Prostate gland (tissue), 2 donors: ENCODE measurements at regions not wholly inside any gene's neighbourhood (a gene's known extent, or its start where the extent isn't known, plus 50 kb on each side); places are given as distances from the start of the nearest gene placed in this dataset.
A peak's percentile ranks its signal among the peaks of the same experiment; 100 is the strongest.
"Not testable (repeated sequence)": the region's sequence is repeated elsewhere in the genome, so short reads cannot be mapped to it uniquely, and the experiment has no call there.

Source experiments
- DNase-seq: peaks from one replicate; pipeline ENCODE4 v3.0.0-alpha.2; 2019; ENCODE audit warnings: low spot score
- H3K27ac ChIP-seq, 2 donors: fragments of 200-600 bp; sonication (generic); 2 replicates each; pipeline ENCODE4 v1.5.1; 2017 to 2019
- H3K27me3 ChIP-seq: fragments of 200-600 bp; sonication (generic); replicated peaks from 2 replicates; pipeline ENCODE4 v1.5.1; 2019; ENCODE audit not compliant: insufficient read depth
- H3K36me3 ChIP-seq, 2 donors: fragments of 200-600 bp; sonication (generic); 1 replicate in 1 of 2; 2 replicates in 1 of 2; pipeline versions ENCODE4 v1.5.1 to v1.8.1; 2017 to 2019
- H3K4me1 ChIP-seq: fragments of 200-600 bp; sonication (generic); replicated peaks from 2 replicates; pipeline ENCODE4 v1.5.1; 2019
- H3K4me3 ChIP-seq, 2 donors: fragments of 200-600 bp; sonication (generic); 2 replicates each; pipeline ENCODE4 v1.5.1; 2017 to 2019
- H3K9me3 ChIP-seq: fragments of 200-600 bp; sonication (generic); 2 replicates; pipeline ENCODE4 v1.5.1; 2017
- CTCF ChIP-seq, 4 experiments: fragments of 200-600 bp in 2 of 4; fragments of 450-650 bp in 2 of 4; sonication (generic) in 2 of 4; IDR thresholded peaks; 1 replicate in 3 of 4; 2 replicates in 1 of 4; pipeline ENCODE4 v1.5.1; 2016 to 2019; ENCODE audit warnings: antibody characterized with exemption in 4 of 4, mild to moderate bottlenecking in 2 of 4, moderate library complexity in 2 of 4
- POLR2A ChIP-seq: fragments of 450-650 bp; IDR thresholded peaks from one replicate; pipeline ENCODE4 v1.6.1; 2016; ENCODE audit warnings: antibody characterized with exemption, mild to moderate bottlenecking
- POLR2AphosphoS5 ChIP-seq: sonication (generic); formaldehyde crosslinking; IDR thresholded peaks from one replicate; pipeline ENCODE4 v1.6.1; 2017; ENCODE audit warnings: antibody characterized with exemption
- WGBS: methylation state at CpG from one replicate; pipeline ENCODE4 v1.1.5; 2018; 5-methylcytosine and 5-hydroxymethylcytosine counted together
- intact Hi-C: fragments of 100-400 bp; cut with DNase I; formaldehyde crosslinking; loops from one replicate; pipeline ENCODE4 v1.14.2; 2022

- intact Hi-C loops: no loop called here
- Histone ChIP-seq H3K9me3 (no peaks in the 10 kb centered on the region), H3K27me3 (no peaks in the 10 kb centered on the region), H3K27ac (no peak overlapping the region), H3K4me1 (peaks cover 6% of the 10 kb centered on the region), H3K36me3 (no peaks in the 10 kb centered on the region), H3K4me3 (no peak overlapping the region)
- DNase-seq: no peak
- TF ChIP-seq POLR2AphosphoS5 (no peak), CTCF (IDR thresholded peaks at IDR 0.05) (no peak), POLR2A (no peak)
- 67% methylated on average over 15 of the region's 15 CpGs for WGBS
These were observed 101.9 kb downstream of the FAM53A start for GRCh38 chr4:1582227-1582626.

- H3K4me1 ChIP-seq, H3K4me3 ChIP-seq, intact Hi-C loops, H3K9me3 ChIP-seq, H3K36me3 ChIP-seq, H3K27me3 ChIP-seq, H3K27ac ChIP-seq: not testable (repeated sequence)
- peak; percentile 55 for DNase-seq
- 38% methylated on average over 12 of the region's 15 CpGs for WGBS
These were observed 102.8 kb downstream of the FAM53A start for GRCh38 chr4:1581164-1581894.

DNA sequence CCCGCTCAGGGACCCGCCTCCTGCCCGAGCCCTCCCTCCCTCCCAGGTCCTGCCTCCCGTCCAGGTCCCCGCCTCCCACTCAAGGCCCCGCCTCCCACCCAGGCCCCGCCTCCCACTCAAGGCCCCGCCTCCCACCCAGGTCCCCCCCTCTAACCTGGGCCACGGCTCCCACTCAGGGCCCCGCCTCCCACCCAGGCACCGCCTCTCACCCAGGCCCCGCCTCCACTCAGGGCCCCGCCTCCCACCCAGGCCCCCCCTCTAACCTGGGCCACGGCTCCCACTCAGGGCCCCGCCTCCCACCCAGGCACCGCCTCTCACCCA, 103.5 kb downstream of the FAM53A start:
- H3K27me3 ChIP-seq, intact Hi-C loops, H3K4me1 ChIP-seq, H3K36me3 ChIP-seq, H3K9me3 ChIP-seq, DNase-seq: not testable (repeated sequence)
- WGBS: 7% methylated on average over 4 of the region's 16 CpGs
- Histone ChIP-seq H3K4me3 (peak overlapping the region in 1 of 2 donors; percentile 37), H3K27ac (peak overlapping the region in 1 of 2 donors; percentile 61)

DNA sequence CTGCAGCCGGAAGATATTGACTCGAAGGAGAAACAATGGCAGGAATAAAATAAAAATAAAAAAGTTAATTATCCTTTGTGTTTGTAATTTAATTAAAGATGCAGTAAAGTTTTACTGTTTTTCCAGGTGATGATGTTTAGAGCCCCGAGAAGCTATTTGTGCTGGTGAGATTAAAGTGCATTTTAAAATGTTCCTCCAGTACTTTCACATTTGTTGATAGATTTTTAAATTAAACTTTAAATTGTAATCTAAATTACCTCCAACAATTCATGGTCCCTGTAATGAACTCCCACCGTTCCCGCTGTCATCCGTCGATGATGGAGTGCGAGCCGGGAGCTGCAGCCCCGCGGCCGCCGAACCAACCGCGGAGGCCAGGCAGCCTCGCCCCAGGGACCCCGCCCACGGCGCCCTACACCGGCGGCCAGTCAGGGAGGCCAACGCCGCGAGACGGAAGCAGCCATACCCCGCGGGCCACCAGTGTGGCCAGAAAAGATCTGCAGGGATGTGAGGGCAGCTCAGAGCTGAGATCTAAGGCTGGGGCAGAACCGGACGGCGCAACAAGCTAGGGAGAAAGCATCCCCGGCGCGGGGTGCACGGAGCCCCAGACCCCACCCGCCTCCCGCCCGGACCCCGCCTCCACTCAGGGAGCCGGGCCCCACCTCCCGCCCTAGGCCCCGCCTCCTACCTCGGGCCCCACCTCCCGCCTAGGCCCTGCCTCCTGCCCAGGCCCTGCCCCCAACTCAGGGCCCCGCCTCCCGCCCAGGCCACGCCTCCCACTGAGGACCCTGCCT, 104.0 kb downstream of the FAM53A start:
- H3K27me3 ChIP-seq: no peaks in the 10 kb centered on the region
- peak overlapping the region; percentile 37 to 45 for H3K4me3 ChIP-seq
- intact Hi-C loops: no loop called here
- TF ChIP-seq POLR2A: peak; percentile 52
- TF ChIP-seq POLR2AphosphoS5: peak; percentile 29
- no peak for TF ChIP-seq CTCF (IDR thresholded peaks at IDR 0.05)
- H3K9me3 ChIP-seq: no peaks in the 10 kb centered on the region
- WGBS: 5% methylated on average over 31 of the region's 46 CpGs
- no peaks in the 10 kb centered on the region for H3K36me3 ChIP-seq
- peak; percentile 64 for DNase-seq
- H3K27ac ChIP-seq: peak overlapping the region; percentile 42 to 61
- peaks cover 6% of the 10 kb centered on the region for H3K4me1 ChIP-seq

GRCh38 chr4:1579001-1579900, 104.9 kb downstream of the FAM53A start:
- H3K9me3 ChIP-seq: no peaks in the 10 kb centered on the region
- H3K36me3 ChIP-seq: no peaks in the 10 kb centered on the region
- peak overlapping the region; percentile 37 to 45 for H3K4me3 ChIP-seq
- WGBS: 1% methylated on average over 48 of the region's 91 CpGs
- H3K27ac ChIP-seq: peak overlapping the region; percentile 33 to 61
- peak; percentile 24 for TF ChIP-seq POLR2A
- no peak for TF ChIP-seq POLR2AphosphoS5
- peak; percentile 18 to 86 (median 48) for TF ChIP-seq CTCF (IDR thresholded peaks at IDR 0.05)
- H3K27me3 ChIP-seq: no peaks in the 10 kb centered on the region
- H3K4me1 ChIP-seq: peaks cover 6% of the 10 kb centered on the region
- peak; percentile 17 for DNase-seq
- intact Hi-C loops: no loop called here
